ENCODE measurements at regions not wholly inside any gene's neighbourhood (a gene's known extent, or its start where the extent isn't known, plus 50 kb on each side); places are given as distances from the start of the nearest gene placed in this dataset.

DNA sequence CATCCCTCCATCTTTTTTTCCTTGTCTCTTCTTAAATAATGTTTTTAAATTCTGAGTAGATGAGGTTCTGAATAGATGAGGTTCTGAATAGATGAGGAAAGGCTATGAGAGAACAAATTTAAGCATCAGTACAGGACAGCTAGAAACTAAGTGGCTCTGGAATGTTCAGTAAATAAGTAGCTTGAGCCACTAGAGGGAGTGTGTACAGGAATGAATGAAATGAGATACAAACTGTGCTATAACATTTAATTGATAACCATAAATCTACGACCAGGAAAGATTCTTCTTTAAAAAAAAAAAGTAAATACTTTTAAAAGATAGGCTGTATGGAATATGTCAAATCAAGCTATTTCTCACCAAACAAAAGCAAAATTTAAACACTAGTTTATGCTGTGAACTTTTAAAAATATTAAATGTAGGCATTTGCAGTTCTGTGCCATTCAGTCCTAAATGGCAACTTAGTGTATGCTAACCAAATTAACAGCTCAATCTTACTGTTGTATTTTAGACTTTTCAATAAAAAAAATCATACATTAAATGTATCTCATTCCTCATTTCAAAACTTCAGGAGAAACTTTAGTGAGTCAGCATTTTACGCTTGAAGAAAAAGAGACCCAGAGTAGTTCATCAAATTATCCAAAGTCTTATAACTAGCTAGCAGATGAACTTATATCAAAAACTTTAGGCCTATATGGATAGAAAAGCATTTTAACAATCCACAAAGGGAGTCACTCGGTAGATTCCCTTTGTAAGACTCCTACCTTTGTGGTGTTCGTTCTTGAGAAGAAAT, 70.4 kb upstream of the SNX2 start:
- Mint-ChIP-seq H3K36me3 (ENCODE audit: low read depth) (no peaks in the 10 kb centered on the region), H3K27ac (no peak overlapping the region), H3K27me3 (peaks cover 18% of the 10 kb centered on the region), H3K4me1 (ENCODE audit: low read depth) (peaks cover 9% of the 10 kb centered on the region), H3K4me3 (no peak overlapping the region), H3K9me3 (no peaks in the 10 kb centered on the region)

DNA sequence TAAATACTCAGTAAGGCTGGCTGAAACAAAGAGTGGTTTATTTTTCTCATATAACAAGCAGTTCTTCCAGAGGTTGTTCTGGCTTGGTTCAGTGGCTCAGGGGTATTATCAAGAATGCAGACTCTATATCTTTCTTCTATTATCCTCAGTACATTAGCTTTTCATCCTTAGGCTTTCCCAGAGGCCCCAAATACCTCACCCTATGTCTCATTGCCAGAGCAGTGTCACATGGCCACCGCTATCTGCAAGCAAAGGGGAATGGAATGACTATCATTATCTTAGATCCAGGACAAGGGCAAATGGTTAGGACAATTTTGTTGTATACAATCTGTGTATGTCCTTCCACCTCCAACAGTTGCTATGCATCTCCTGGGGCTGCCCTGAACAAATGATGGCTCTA, 69.0 kb upstream of the SNX2 start:
- Mint-ChIP-seq H3K36me3 (ENCODE audit: low read depth) (no peaks in the 10 kb centered on the region), H3K4me3 (no peak overlapping the region), H3K4me1 (ENCODE audit: low read depth) (peaks cover 9% of the 10 kb centered on the region), H3K27me3 (peaks cover 18% of the 10 kb centered on the region), H3K9me3 (no peaks in the 10 kb centered on the region), H3K27ac (no peak overlapping the region)

DNA sequence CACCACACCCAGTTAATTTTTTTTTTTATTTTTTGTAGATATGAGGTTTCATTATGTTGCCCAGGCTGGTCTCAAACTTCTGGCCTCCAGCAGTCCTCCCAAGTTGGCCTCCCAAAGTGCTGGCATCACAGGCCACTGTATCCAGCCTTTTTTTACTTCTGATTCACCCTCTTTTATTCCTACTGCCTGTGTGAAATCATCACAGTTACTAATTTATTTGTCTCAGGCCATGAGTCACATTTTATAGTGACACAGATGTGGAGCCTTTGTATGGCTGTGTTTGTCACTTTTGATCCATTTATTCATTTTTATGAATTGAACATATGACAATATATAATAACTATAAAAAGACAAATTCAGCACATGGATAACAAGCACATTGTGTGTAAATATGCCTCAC, 67.1 kb upstream of the SNX2 start:
- no peak overlapping the region for H3K27ac Mint-ChIP-seq
- H3K27me3 Mint-ChIP-seq: peaks cover 14% of the 10 kb centered on the region
- H3K4me3 Mint-ChIP-seq: no peak overlapping the region
- no peaks in the 10 kb centered on the region for H3K4me1 Mint-ChIP-seq (ENCODE audit: low read depth)
- H3K9me3 Mint-ChIP-seq: no peaks in the 10 kb centered on the region
- H3K36me3 Mint-ChIP-seq (ENCODE audit: low read depth): no peaks in the 10 kb centered on the region

DNA sequence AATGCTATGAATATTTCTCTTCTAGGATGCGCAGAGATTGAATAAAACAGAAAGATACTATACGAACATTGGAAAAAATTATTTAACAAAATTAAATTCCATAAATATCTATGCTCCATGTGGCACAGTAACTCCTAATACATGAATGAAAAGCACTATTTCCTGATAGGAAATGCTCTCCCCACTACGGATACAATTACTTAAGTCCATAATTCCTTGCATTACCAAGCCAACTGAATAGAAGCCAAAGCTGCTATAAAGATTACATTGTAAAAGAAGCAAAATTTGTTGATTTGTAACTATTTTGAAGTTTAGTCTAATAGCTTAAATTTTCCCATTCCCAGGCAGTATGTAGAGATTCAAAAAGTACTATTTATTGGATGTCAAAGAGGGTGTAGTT, 61.8 kb upstream of the SNX2 start:
- Mint-ChIP-seq H3K4me3 (no peak overlapping the region), H3K36me3 (ENCODE audit: low read depth) (no peaks in the 10 kb centered on the region), H3K9me3 (no peaks in the 10 kb centered on the region), H3K27me3 (peaks cover 16% of the 10 kb centered on the region), H3K27ac (no peak overlapping the region), H3K4me1 (ENCODE audit: low read depth) (no peaks in the 10 kb centered on the region)

DNA sequence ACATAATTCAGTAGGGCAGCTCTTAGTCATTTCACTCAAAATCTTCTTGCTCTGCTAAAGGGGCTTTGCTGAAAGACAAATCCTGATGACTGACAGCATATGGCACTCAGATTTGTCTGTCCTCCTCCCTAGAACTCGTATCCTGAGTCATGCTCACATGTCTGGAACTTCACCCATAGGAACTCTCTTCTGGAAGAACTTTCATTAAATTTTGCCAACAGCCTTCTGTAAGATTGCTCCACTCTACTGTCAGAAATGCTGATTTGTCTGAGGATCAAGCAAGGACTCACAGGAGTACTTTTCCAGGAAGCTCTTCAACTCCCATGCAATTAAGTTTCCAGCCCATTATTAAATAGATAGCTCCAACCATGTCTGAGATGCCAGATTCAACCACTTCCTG, 59.8 kb upstream of the SNX2 start:
- H3K9me3 Mint-ChIP-seq: no peaks in the 10 kb centered on the region
- no peaks in the 10 kb centered on the region for H3K4me1 Mint-ChIP-seq (ENCODE audit: low read depth)
- no peaks in the 10 kb centered on the region for H3K36me3 Mint-ChIP-seq (ENCODE audit: low read depth)
- peaks cover 20% of the 10 kb centered on the region for H3K27me3 Mint-ChIP-seq
- no peak overlapping the region for H3K27ac Mint-ChIP-seq
- no peak overlapping the region for H3K4me3 Mint-ChIP-seq

DNA sequence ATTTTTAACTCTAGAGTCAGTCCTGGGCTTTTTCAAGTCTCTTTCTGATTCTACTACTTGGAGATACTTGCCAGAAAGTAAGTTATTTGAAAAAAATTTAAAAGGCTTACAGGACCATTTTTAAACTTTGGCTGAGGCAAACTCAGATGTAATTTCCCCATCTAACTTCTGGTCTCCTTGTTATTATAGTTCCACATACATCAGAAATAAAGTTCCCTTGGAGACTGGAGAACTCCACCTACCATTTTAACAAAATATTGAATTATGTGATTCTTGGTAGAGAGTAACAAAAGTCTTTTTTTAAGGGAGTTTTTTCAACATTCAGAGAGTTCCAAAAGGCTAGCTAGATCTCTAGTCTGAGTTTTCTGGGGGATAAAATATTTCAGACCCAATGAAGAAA, 56.3 kb upstream of the SNX2 start:
- Mint-ChIP-seq H3K27me3 (peaks cover 24% of the 10 kb centered on the region), H3K27ac (no peak overlapping the region), H3K36me3 (ENCODE audit: low read depth) (no peaks in the 10 kb centered on the region), H3K9me3 (no peaks in the 10 kb centered on the region), H3K4me3 (no peak overlapping the region), H3K4me1 (ENCODE audit: low read depth) (no peaks in the 10 kb centered on the region)

DNA sequence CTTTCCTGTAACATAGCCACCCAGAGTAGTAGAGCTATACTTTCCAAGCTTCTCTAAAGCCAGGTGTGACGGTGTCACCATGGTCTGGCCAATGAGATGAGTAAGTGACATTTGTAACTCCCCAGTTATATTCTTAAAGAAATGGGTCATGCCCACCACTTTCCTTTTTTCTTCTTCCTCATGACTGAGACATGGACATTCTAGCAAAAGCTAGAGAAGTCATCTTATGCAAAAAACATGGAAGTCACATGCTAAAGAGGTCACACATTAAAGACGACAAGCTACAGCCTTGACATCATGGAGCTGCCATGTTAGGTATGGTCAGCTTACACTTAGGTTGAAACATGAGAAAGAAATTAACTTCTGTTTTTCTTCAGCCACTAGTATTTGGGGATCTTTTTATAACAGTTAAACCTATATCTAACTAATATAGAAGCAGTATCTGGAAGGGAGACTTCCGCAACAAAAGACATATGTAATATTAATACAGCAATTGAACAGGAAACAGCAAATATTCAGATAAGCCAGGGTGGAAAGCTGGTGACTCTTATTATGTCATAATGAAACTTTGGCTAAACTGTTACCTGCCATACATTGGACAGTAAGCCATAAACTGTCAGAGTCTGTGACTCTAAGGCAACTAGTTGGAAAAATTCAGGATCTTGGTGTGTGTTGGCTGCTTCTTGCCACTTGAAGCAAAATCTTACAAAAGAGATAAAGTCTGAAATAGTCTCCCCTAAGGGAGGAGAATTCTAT, 54.7 kb upstream of the SNX2 start:
- no peak overlapping the region for H3K27ac Mint-ChIP-seq
- no peaks in the 10 kb centered on the region for H3K9me3 Mint-ChIP-seq
- no peak overlapping the region for H3K4me3 Mint-ChIP-seq
- no peaks in the 10 kb centered on the region for H3K4me1 Mint-ChIP-seq (ENCODE audit: low read depth)
- H3K36me3 Mint-ChIP-seq (ENCODE audit: low read depth): no peaks in the 10 kb centered on the region
- H3K27me3 Mint-ChIP-seq: peaks cover 21% of the 10 kb centered on the region

DNA sequence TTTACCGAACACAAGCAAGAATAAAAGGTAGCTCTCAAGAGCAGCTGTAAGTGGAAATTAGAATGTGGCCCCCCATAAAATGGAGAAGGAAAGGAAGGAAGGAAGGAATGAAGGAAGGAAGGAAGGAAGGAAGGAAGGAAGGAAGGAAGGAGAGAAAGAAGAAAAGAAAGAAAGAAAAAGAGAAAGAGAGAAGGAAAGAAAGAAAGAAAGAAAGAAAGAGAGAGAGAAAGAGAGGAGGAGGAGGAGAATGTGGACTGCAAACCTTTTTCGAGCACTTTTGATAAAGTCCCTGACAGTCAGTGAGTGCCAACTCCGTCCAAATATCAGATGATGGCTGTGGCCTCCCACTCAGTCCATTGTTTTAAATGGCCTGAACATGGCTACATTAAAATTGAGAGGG, 53.8 kb upstream of the SNX2 start:
- no peaks in the 10 kb centered on the region for H3K36me3 Mint-ChIP-seq (ENCODE audit: low read depth)
- H3K4me3 Mint-ChIP-seq: no peak overlapping the region
- H3K27me3 Mint-ChIP-seq: peaks cover 18% of the 10 kb centered on the region
- H3K27ac Mint-ChIP-seq: no peak overlapping the region
- no peaks in the 10 kb centered on the region for H3K9me3 Mint-ChIP-seq
- H3K4me1 Mint-ChIP-seq (ENCODE audit: low read depth): no peaks in the 10 kb centered on the region

DNA sequence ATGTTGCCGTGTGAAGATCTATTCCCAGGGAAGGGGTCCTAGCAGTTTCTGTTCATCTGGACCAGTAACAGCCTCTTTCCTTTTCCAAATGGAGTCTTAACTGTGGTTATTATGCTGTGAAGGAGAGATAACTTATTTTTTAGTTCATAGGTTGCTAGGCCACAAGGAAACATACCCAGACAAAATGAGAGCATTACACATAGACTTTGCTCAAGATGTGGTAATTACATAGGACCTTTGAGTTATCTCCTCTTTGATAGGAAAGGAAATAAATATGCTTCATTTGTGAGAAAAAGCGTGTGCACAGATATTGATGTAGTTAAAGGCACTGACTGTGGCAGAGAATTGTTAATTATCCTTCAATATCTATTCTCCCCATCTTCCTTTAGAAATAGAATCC, 52.5 kb upstream of the SNX2 start:
- no peak overlapping the region for H3K27ac Mint-ChIP-seq
- no peaks in the 10 kb centered on the region for H3K4me1 Mint-ChIP-seq (ENCODE audit: low read depth)
- H3K36me3 Mint-ChIP-seq (ENCODE audit: low read depth): no peaks in the 10 kb centered on the region
- peaks cover 13% of the 10 kb centered on the region for H3K27me3 Mint-ChIP-seq
- no peak overlapping the region for H3K4me3 Mint-ChIP-seq
- no peaks in the 10 kb centered on the region for H3K9me3 Mint-ChIP-seq

DNA sequence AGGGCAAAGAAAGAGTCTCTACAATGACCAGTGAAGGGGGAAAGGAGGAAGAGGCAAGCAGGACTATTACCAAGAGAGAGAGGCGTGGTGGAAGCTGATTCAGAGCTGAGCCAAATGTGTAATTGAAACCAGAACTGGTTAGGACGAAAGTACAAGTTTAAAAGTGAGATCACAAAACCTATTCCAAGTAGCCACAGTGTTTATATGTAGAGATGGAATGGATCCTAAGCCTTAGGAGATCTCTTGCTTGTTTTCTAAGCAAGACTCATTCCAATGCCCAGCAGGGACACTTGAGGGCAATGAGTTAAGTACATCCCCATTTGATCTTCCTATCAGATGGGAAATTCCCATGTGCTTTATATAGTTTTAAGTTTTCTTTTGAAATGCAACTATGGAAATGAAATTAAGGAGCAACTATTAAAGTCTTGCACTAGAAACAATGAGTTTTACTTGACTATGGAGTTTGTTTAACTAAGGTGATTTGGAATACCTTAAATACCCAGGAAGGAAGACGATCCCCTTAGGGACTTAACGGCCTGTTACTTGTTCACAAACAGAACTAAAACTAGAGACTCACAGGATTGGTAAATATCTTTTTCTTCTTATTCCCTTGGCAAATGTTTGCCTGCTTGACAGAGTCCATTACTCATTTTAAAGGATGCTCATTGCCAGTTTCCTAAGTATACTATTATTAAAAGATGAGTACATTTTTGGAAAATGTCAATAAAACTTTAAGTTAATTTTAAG, 51.1 kb upstream of the SNX2 start:
- H3K27ac Mint-ChIP-seq: no peak overlapping the region
- H3K9me3 Mint-ChIP-seq: no peaks in the 10 kb centered on the region
- H3K36me3 Mint-ChIP-seq (ENCODE audit: low read depth): no peaks in the 10 kb centered on the region
- H3K4me3 Mint-ChIP-seq: no peak overlapping the region
- H3K4me1 Mint-ChIP-seq (ENCODE audit: low read depth): no peaks in the 10 kb centered on the region
- H3K27me3 Mint-ChIP-seq: peaks cover 14% of the 10 kb centered on the region
